ENCODE measurements at regions not wholly inside any gene's neighbourhood (a gene's known extent, or its start where the extent isn't known, plus 50 kb on each side); places are given as distances from the start of the nearest gene placed in this dataset.
"Not testable (repeated sequence)": the region's sequence is repeated elsewhere in the genome, so short reads cannot be mapped to it uniquely, and the experiment has no call there.

- no peak for DNase-seq (ENCODE audit: low read depth in 2 of 2)
These were observed 604.8 kb upstream of the ADAMTS5 start for GRCh38 chr21:27571706-27572105.

- no peak for DNase-seq (ENCODE audit: low read depth in 2 of 2)
These were observed 603.5 kb upstream of the ADAMTS5 start for GRCh38 chr21:27570306-27570868.

- no peak for DNase-seq (ENCODE audit: low read depth in 2 of 2)
These were observed 602.9 kb upstream of the ADAMTS5 start for GRCh38 chr21:27569831-27570230.

- DNase-seq (ENCODE audit: low read depth in 2 of 2), result no peak
These were observed 602.2 kb upstream of the ADAMTS5 start for GRCh38 chr21:27569091-27569490.

GRCh38 chr21:27567381-27567780 lies 600.5 kb upstream of the ADAMTS5 start:
- DNase-seq (ENCODE audit: low read depth in 2 of 2), result no peak

GRCh38 chr21:27566521-27566920 lies 599.6 kb upstream of the ADAMTS5 start:
- no peak for DNase-seq (ENCODE audit: low read depth in 2 of 2)

- no peak for DNase-seq (ENCODE audit: low read depth in 2 of 2)
These were observed 598.5 kb upstream of the ADAMTS5 start for GRCh38 chr21:27565364-27565763.

- DNase-seq (ENCODE audit: low read depth in 2 of 2), result no peak
These were observed 597.9 kb upstream of the ADAMTS5 start for GRCh38 chr21:27564684-27565301.

- no peak for DNase-seq (ENCODE audit: low read depth in 2 of 2)
These were observed 595.4 kb upstream of the ADAMTS5 start for GRCh38 chr21:27562303-27562702.

- DNase-seq (ENCODE audit: low read depth in 2 of 2), result no peak
These were observed 594.2 kb upstream of the ADAMTS5 start for GRCh38 chr21:27561116-27561515.

- DNase-seq (ENCODE audit: low read depth in 2 of 2), result no peak
These were observed 590.5 kb upstream of the ADAMTS5 start for GRCh38 chr21:27557356-27557755.

- no peak for DNase-seq (ENCODE audit: low read depth in 2 of 2)
These were observed 589.1 kb upstream of the ADAMTS5 start for GRCh38 chr21:27555996-27556395.

GRCh38 chr21:27550287-27550686 lies 583.4 kb upstream of the ADAMTS5 start:
- no peak for DNase-seq (ENCODE audit: low read depth in 2 of 2)

GRCh38 chr21:27548486-27548885 lies 581.6 kb upstream of the ADAMTS5 start:
- DNase-seq (ENCODE audit: low read depth in 2 of 2), result no peak

- DNase-seq (ENCODE audit: low read depth in 2 of 2), result no peak
These were observed 579.0 kb upstream of the ADAMTS5 start for GRCh38 chr21:27545754-27546349.

- not testable (repeated sequence) for DNase-seq (ENCODE audit: low read depth in 2 of 2)
These were observed 575.2 kb upstream of the ADAMTS5 start for GRCh38 chr21:27542126-27542525.

- no peak for DNase-seq (ENCODE audit: low read depth in 2 of 2)
These were observed 569.4 kb upstream of the ADAMTS5 start for GRCh38 chr21:27536319-27536718.

- no peak for DNase-seq (ENCODE audit: low read depth in 2 of 2)
These were observed 568.3 kb upstream of the ADAMTS5 start for GRCh38 chr21:27535188-27535587.

- DNase-seq (ENCODE audit: low read depth in 2 of 2), result no peak
These were observed 567.3 kb upstream of the ADAMTS5 start for GRCh38 chr21:27534206-27534605.

GRCh38 chr21:27532076-27532475 lies 565.2 kb upstream of the ADAMTS5 start:
- no peak for DNase-seq (ENCODE audit: low read depth in 2 of 2)

GRCh38 chr21:27528697-27529096 lies 561.8 kb upstream of the ADAMTS5 start:
- no peak for DNase-seq (ENCODE audit: low read depth in 2 of 2)

GRCh38 chr21:27526451-27526850 lies 559.6 kb upstream of the ADAMTS5 start:
- DNase-seq (ENCODE audit: low read depth in 2 of 2), result no peak

- DNase-seq (ENCODE audit: low read depth in 2 of 2), result no peak
These were observed 558.9 kb upstream of the ADAMTS5 start for GRCh38 chr21:27525780-27526179.

- DNase-seq (ENCODE audit: low read depth in 2 of 2), result no peak
These were observed 552.5 kb upstream of the ADAMTS5 start for GRCh38 chr21:27519361-27519760.

Data from stimulated activated CD8-positive, alpha-beta memory T cell treated with anti-CD3 and anti-CD28 coated beads, Interleukin-15, amount 100 ng/mL, for 48 hours (primary cell).